Endothelial cell of umbilical vein (primary cell): ENCODE measurements at regions not wholly inside any gene's neighbourhood (a gene's known extent, or its start where the extent isn't known, plus 50 kb on each side); places are given as distances from the start of the nearest gene placed in this dataset.

Experiments used
- BruUV-seq: library from RNA; stranded (reverse); fragments of 400-500 nt; replicated peaks from 2 replicates; lab custom pipeline; 2021; lab: Mats Ljungman, UMichigan
- CTCF ChIA-PET: fragments of 300-600, 350-600 bp; sonication (Branson Sonifier 250); formaldehyde crosslinking; loops from one replicate; lab custom pipeline; 2021; ENCODE audit warnings: antibody characterized with exemption, inconsistent platforms; lab: Charles Lee
- POLR2A ChIA-PET: fragments of 300-600, 350-600 bp; sonication (Branson Sonifier 250); formaldehyde crosslinking; loops from one replicate; lab custom pipeline; 2021; ENCODE audit warnings: antibody characterized with exemption, inconsistent platforms; lab: Charles Lee
- DNase-seq: peaks from one replicate; pipeline ENCODE4 v3.0.0-alpha.2; 2011; ENCODE audit warnings: low read depth, low spot score
- FAIRE-seq: peaks from 2 replicates; lab custom pipeline; 2011; peaks lifted over from hg19 to GRCh38; lab: Jason Lieb, UNC
- H2AFZ ChIP-seq: 2 replicates; pipeline ENCODE4 v1.6.0; 2012; ENCODE audit warnings: low read depth, low read length, control low read depth, inconsistent platforms
- H3K27ac ChIP-seq: 2 replicates; pipeline ENCODE4 v1.5.1; 2011; ENCODE audit warnings: low read depth, mild to moderate bottlenecking, control low read depth, low read length, moderate library complexity; ENCODE audit not compliant: insufficient read depth
- H3K27me3 ChIP-seq, 2 experiments: 2 replicates each; pipeline versions ENCODE4 v1.6.0 to v1.6.1; 2011; ENCODE audit warnings: low read length in 2 of 2, mixed read lengths in 1 of 2; ENCODE audit not compliant: control insufficient read depth in 2 of 2, insufficient read depth in 2 of 2
- H3K36me3 ChIP-seq, 2 experiments: 2 replicates in 1 of 2; 3 replicates in 1 of 2; pipeline ENCODE4 v1.5.1; 2011; ENCODE audit warnings: low read length in 2 of 2, mild to moderate bottlenecking in 1 of 2, moderate library complexity in 1 of 2; ENCODE audit not compliant: control insufficient read depth in 2 of 2, insufficient read depth in 2 of 2; ENCODE audit errors: extremely low read depth in 1 of 2
- H3K4me1 ChIP-seq: 3 replicates; pipeline ENCODE4 v1.5.1; 2011; ENCODE audit warnings: mild to moderate bottlenecking, low read length; ENCODE audit not compliant: control insufficient read depth, insufficient read depth; ENCODE audit errors: extremely low read depth
- H3K4me2 ChIP-seq: 2 replicates; pipeline ENCODE4 v1.6.1; 2011; ENCODE audit warnings: low read length, control low read depth, mixed read lengths; ENCODE audit not compliant: insufficient read depth
- H3K4me3 ChIP-seq, 3 experiments: fragments of 200-600 bp in 1 of 3; sonication (generic), shearing (Covaris generic) in 1 of 3; replicated peaks in 1 of 3; 2 replicates each; pipeline ENCODE4 v1.5.1; 2011 to 2016; ENCODE audit warnings: control low read depth in 3 of 3, low read length in 3 of 3, mild to moderate bottlenecking in 2 of 3, inconsistent platforms in 1 of 3, low read depth in 1 of 3, moderate library complexity in 1 of 3; ENCODE audit not compliant: insufficient read depth in 1 of 3
- H3K79me2 ChIP-seq: 2 replicates; pipeline ENCODE4 v1.6.0; 2012; ENCODE audit warnings: low read length, inconsistent platforms; ENCODE audit not compliant: control insufficient read depth, insufficient read depth
- H3K9ac ChIP-seq: replicated peaks from 2 replicates; pipeline ENCODE3; 2011; ENCODE audit warnings: low read length, control low read depth; ENCODE audit not compliant: insufficient read depth; ENCODE audit errors: extremely low read depth
- H3K9me1 ChIP-seq: replicated peaks from 3 replicates; pipeline ENCODE4 v1.6.0; 2011; ENCODE audit warnings: mild to moderate bottlenecking, low read length; ENCODE audit not compliant: control insufficient read depth, insufficient read depth; ENCODE audit errors: extremely low read depth
- H3K9me3 ChIP-seq: replicated peaks from 2 replicates; pipeline ENCODE4 v1.5.1; 2012; ENCODE audit warnings: low read length, inconsistent platforms; ENCODE audit not compliant: control insufficient read depth, insufficient read depth
- H4K20me1 ChIP-seq: replicated peaks from 2 replicates; pipeline ENCODE3; 2011; ENCODE audit warnings: mild to moderate bottlenecking, low read length; ENCODE audit not compliant: control insufficient read depth, insufficient read depth; ENCODE audit errors: extremely low read depth
- CTCF ChIP-seq, 2 donors: IDR thresholded peaks; 1 replicate in 1 of 2; 2 replicates in 1 of 2; pipeline ENCODE4 v1.5.1; 2011; ENCODE audit warnings: low read length in 2 of 2, mild to moderate bottlenecking in 2 of 2, moderate library complexity in 2 of 2, control low read depth in 1 of 2, inconsistent platforms in 1 of 2, low read depth in 1 of 2; ENCODE audit not compliant: insufficient read depth in 1 of 2; ENCODE audit errors: extremely low read depth in 1 of 2
- EZH2 ChIP-seq: IDR thresholded peaks from 2 replicates; pipeline ENCODE4 v1.6.1; 2012; ENCODE audit warnings: borderline replicate concordance, low read depth, mild to moderate bottlenecking, moderate library complexity, low read length, inconsistent platforms; ENCODE audit not compliant: severe bottlenecking
- FOS ChIP-seq: IDR thresholded peaks from 2 replicates; pipeline ENCODE4 v1.6.1; 2011; ENCODE audit warnings: mild to moderate bottlenecking, low read length, moderate library complexity, borderline replicate concordance; ENCODE audit not compliant: insufficient read depth
- GATA2 ChIP-seq: IDR thresholded peaks from 2 replicates; pipeline ENCODE4 v1.7.0; 2011; ENCODE audit warnings: low read depth, mild to moderate bottlenecking, moderate library complexity, mixed read lengths, low read length; ENCODE audit not compliant: insufficient read length, insufficient read depth
- JUN ChIP-seq: IDR thresholded peaks from 2 replicates; pipeline ENCODE4 v1.6.1; 2011; ENCODE audit warnings: borderline replicate concordance, low read depth; ENCODE audit not compliant: insufficient read length, insufficient read depth
- MAX ChIP-seq: IDR thresholded peaks from 2 replicates; pipeline ENCODE4 v1.6.1; 2011; ENCODE audit not compliant: insufficient read depth, insufficient read length
- MYC ChIP-seq: IDR thresholded peaks from one replicate; pipeline ENCODE4 v1.6.1; 2011; ENCODE audit warnings: mild to moderate bottlenecking, low read depth, low read length
- POLR2A ChIP-seq: IDR thresholded peaks from 2 replicates; pipeline ENCODE4 v1.6.1; 2012; ENCODE audit warnings: low read depth, mild to moderate bottlenecking, control low read depth, low read length
- POLR2AphosphoS5 ChIP-seq: IDR thresholded peaks from 2 replicates; pipeline ENCODE4 v1.6.1; 2012; ENCODE audit warnings: low read depth, mild to moderate bottlenecking, control low read depth, low read length, moderate library complexity; ENCODE audit not compliant: insufficient read depth
- dilution Hi-C: fragments of 300-500 bp; cut with MboI; formaldehyde crosslinking; loops from one replicate; pipeline ENCODE4 v1.15.0; 2019; ENCODE audit warnings: low sequenced_read_pairs; ENCODE audit not compliant: extremely low pct_ligation_motif_present
- intact Hi-C: fragments of 100-400 bp; cut with micrococcal nuclease; formaldehyde crosslinking; loops from one replicate; pipeline ENCODE4 v1.10.0; 2022

DNA sequence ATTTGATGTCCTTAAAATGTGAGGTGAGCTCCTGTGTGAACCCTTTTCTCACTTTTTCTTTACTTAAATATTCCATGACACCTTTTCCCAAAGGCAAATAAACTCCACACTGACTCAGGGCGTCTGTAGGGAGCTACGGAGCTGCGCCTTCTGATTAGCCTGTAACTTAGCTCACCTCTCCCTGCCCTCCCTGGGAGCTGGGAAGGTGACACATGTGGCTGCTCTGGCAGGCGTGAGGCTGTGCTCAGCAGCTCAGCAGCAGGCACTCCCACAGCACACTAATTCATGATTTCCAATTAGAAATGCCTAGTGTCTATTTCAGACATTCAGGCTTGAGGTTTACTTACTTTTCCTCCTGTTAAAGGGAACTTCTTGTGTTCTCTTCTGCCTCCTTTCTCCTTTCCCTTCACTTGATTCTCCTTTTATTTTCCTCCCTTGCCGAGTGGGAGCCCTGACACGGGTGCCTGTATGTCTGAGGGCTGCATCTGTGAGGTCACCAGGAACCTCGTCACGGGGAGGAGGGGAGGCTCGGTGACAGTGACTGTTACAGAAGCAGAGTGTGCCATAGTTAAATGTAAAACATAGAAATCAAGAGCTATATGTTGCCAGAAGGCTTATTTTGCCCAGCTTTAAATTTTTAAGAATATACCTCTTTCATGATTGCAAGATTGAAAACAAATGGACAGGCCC is 437.1 kb downstream of the DCDC2C start:
- CTCF ChIA-PET, result interaction anchor here (1.0 to 1.1 kb wide), 2 partner anchors 181 to 495 kb away, joined by 3 to 5 read pairs; no protein-coding TSS in a partner anchor
- no peak for DNase-seq
- H2AFZ ChIP-seq, result no peak overlapping the region
- POLR2A ChIA-PET, result no interaction called here
- intact Hi-C loops (no loop called here), dilution Hi-C loops (no loop called here)
- no peak for TF ChIP-seq POLR2AphosphoS5
- TF ChIP-seq MYC, result no peak
- no peak for TF ChIP-seq CTCF (IDR thresholded peaks at IDR 0.05; ENCODE audit: extremely low read depth in 1 of 2, insufficient read depth in 1 of 2, low read depth in 1 of 2, low read length in 2 of 2)
- no peak for TF ChIP-seq FOS
- no peak for TF ChIP-seq JUN
- no peak for TF ChIP-seq POLR2A
- no peak for TF ChIP-seq GATA2
- TF ChIP-seq EZH2, result no peak
- TF ChIP-seq MAX, result no peak
- no peaks in the 10 kb centered on the region for H3K27me3 ChIP-seq
- no peak for FAIRE-seq
- H3K27ac ChIP-seq, result no peak overlapping the region
- H3K36me3 ChIP-seq, result no peaks in the 10 kb centered on the region
- H3K79me2 ChIP-seq, result no peaks in the 10 kb centered on the region
- no peaks in the 10 kb centered on the region for H3K4me1 ChIP-seq
- H3K9me3 ChIP-seq, result no peaks in the 10 kb centered on the region
- no peak overlapping the region for H3K4me2 ChIP-seq
- H4K20me1 ChIP-seq, result no peaks in the 10 kb centered on the region
- H3K4me3 ChIP-seq, result no peak overlapping the region
- H3K9ac ChIP-seq, result no peak overlapping the region
- no peaks in the 10 kb centered on the region for H3K9me1 ChIP-seq
- no TSS peak for BruUV-seq
